WTC11 (cell line): ENCODE measurements at regions not wholly inside any gene's neighbourhood (a gene's known extent, or its start where the extent isn't known, plus 50 kb on each side); places are given as distances from the start of the nearest gene placed in this dataset.

Experiments used
- ATAC-seq: fragments of 200-7000 bp; cut with Tn5 transposase; 2 replicates; pipeline ENCODE4 v1.10.0; 2021; ENCODE audit warnings: mild to moderate bottlenecking, moderate library complexity
- CTCF ChIA-PET: fragments of 300-600 bp; sonication (Branson Sonifier 250); formaldehyde crosslinking; loops from one replicate; lab custom pipeline; 2021; ENCODE audit warnings: antibody characterized with exemption; lab: Charles Lee
- POLR2A ChIA-PET: fragments of 350-600 bp; sonication (Branson Sonifier 250); formaldehyde crosslinking; loops from one replicate; lab custom pipeline; 2021; ENCODE audit warnings: antibody characterized with exemption; lab: Charles Lee
- DNase-seq: peaks from one replicate; pipeline ENCODE4 v3.0.0; 2021; ENCODE audit warnings: low spot score
- H3K27ac Mint-ChIP-seq: 2 replicates; pipeline ENCODE4 v1.8.0; 2021; ENCODE audit warnings: mixed read lengths
- H3K27me3 Mint-ChIP-seq: 2 replicates; pipeline ENCODE4 v1.8.0; 2021; ENCODE audit warnings: low read depth, mild to moderate bottlenecking, moderate library complexity, mixed read lengths
- H3K36me3 Mint-ChIP-seq: 2 replicates; pipeline ENCODE4 v1.8.0; 2021; ENCODE audit warnings: mixed read lengths
- H3K4me1 Mint-ChIP-seq: 2 replicates; pipeline ENCODE4 v1.8.0; 2022; ENCODE audit warnings: mixed read lengths
- H3K4me3 Mint-ChIP-seq: 2 replicates; pipeline ENCODE4 v1.8.0; 2021; ENCODE audit warnings: mild to moderate bottlenecking, moderate library complexity, mixed read lengths
- H3K9me3 Mint-ChIP-seq: 2 replicates; pipeline ENCODE4 v1.8.0; 2021; ENCODE audit warnings: mixed read lengths
- CTCF ChIP-seq: fragments of 200-600 bp; IDR thresholded peaks from 2 replicates; pipeline ENCODE4 v1.8.0; 2022; ENCODE audit warnings: antibody characterized with exemption
- E2F5 ChIP-seq: sonication (generic); formaldehyde crosslinking; IDR thresholded peaks from 2 replicates; pipeline ENCODE4 v1.8.1; 2022; ENCODE audit warnings: mild to moderate bottlenecking, moderate library complexity, missing genetic modification reagents
- ELF4 ChIP-seq: sonication (generic); formaldehyde crosslinking; IDR thresholded peaks from 2 replicates; pipeline ENCODE4 v1.8.1; 2022; ENCODE audit warnings: low read depth, mild to moderate bottlenecking, moderate library complexity, missing genetic modification reagents
- EMX1 ChIP-seq: fragments of 250-450 bp; sonication (Bioruptor Pico); IDR thresholded peaks from 2 replicates; pipeline ENCODE4 v1.8.0; 2021; ENCODE audit warnings: mild to moderate bottlenecking
- IRF2 ChIP-seq: sonication (generic); formaldehyde crosslinking; IDR thresholded peaks from 2 replicates; pipeline ENCODE4 v1.8.0; 2022; ENCODE audit warnings: low read depth, missing genetic modification reagents, borderline replicate concordance
- JUN ChIP-seq: sonication (generic); formaldehyde crosslinking; IDR thresholded peaks from 2 replicates; pipeline ENCODE4 v1.8.0; 2023; ENCODE audit warnings: mild to moderate bottlenecking, missing genetic modification reagents
- KAT7 ChIP-seq: sonication (generic); formaldehyde crosslinking; IDR thresholded peaks from 2 replicates; pipeline ENCODE4 v1.8.1; 2023; ENCODE audit warnings: missing genetic modification reagents, mild to moderate bottlenecking, borderline replicate concordance
- MYBL2 ChIP-seq: sonication (generic); formaldehyde crosslinking; IDR thresholded peaks from 2 replicates; pipeline ENCODE4 v1.8.1; 2023; ENCODE audit warnings: mild to moderate bottlenecking, moderate library complexity, missing genetic modification reagents
- ZNF232 ChIP-seq: sonication (generic); formaldehyde crosslinking; IDR thresholded peaks from 2 replicates; pipeline ENCODE4 v1.8.0; 2022; ENCODE audit warnings: mild to moderate bottlenecking, missing genetic modification reagents
- ZNF263 ChIP-seq: sonication (generic); formaldehyde crosslinking; IDR thresholded peaks from 2 replicates; pipeline ENCODE4 v1.8.1; 2022; ENCODE audit warnings: low read depth, mild to moderate bottlenecking, moderate library complexity, missing genetic modification reagents
- ZNF317 ChIP-seq: sonication (generic); formaldehyde crosslinking; IDR thresholded peaks from 2 replicates; pipeline ENCODE4 v1.8.1; 2023; ENCODE audit warnings: low read depth, mild to moderate bottlenecking, moderate library complexity, missing genetic modification reagents, borderline replicate concordance
- ZSCAN18 ChIP-seq: fragments of 250-450 bp; sonication (Bioruptor Pico); IDR thresholded peaks from 2 replicates; pipeline ENCODE4 v2.1.2; 2022; ENCODE audit warnings: mild to moderate bottlenecking, moderate library complexity
- TF ChIP-seq, protein P1 (sequence below): sonication (generic); formaldehyde crosslinking; IDR thresholded peaks from 2 replicates; pipeline ENCODE4 v1.8.1; 2023; ENCODE audit warnings: mild to moderate bottlenecking, missing genetic modification reagents
- TF ChIP-seq, protein P2 (sequence below): sonication (generic); formaldehyde crosslinking; IDR thresholded peaks from 2 replicates; pipeline ENCODE4 v1.8.0; 2023; ENCODE audit warnings: missing genetic modification reagents, mild to moderate bottlenecking, borderline replicate concordance
- TF ChIP-seq, protein P3 (sequence below): sonication (generic); formaldehyde crosslinking; IDR thresholded peaks from 2 replicates; pipeline ENCODE4 v1.8.1; 2023; ENCODE audit warnings: mild to moderate bottlenecking, moderate library complexity, missing genetic modification reagents
- TF ChIP-seq, protein P4 (sequence below): sonication (generic); formaldehyde crosslinking; IDR thresholded peaks from 2 replicates; pipeline ENCODE4 v1.8.0; 2023; ENCODE audit warnings: missing genetic modification reagents

GRCh38 chr15:35141743-35142471 is 56.8 kb upstream of the NANOGP8 start:
- ChIA-PET POLR2A (interaction anchor here (0.6 kb wide), 1 partner anchor 118 kb away, joined by 8 read pairs; no protein-coding TSS in a partner anchor), CTCF (interaction anchor here (1.0 kb wide), 1 partner anchor 83 kb away, joined by 3 read pairs; no protein-coding TSS in a partner anchor)
- ATAC-seq (no peak), DNase-seq (no peak)
- peaks cover 9% of the 10 kb centered on the region; the same call in 1 of the 2 replicates for H3K4me1 Mint-ChIP-seq
- peaks cover 6% of the 10 kb centered on the region for H3K9me3 Mint-ChIP-seq
- H3K27me3 Mint-ChIP-seq, result no peaks in the 10 kb centered on the region
- TF ChIP-seq, protein P1, sequence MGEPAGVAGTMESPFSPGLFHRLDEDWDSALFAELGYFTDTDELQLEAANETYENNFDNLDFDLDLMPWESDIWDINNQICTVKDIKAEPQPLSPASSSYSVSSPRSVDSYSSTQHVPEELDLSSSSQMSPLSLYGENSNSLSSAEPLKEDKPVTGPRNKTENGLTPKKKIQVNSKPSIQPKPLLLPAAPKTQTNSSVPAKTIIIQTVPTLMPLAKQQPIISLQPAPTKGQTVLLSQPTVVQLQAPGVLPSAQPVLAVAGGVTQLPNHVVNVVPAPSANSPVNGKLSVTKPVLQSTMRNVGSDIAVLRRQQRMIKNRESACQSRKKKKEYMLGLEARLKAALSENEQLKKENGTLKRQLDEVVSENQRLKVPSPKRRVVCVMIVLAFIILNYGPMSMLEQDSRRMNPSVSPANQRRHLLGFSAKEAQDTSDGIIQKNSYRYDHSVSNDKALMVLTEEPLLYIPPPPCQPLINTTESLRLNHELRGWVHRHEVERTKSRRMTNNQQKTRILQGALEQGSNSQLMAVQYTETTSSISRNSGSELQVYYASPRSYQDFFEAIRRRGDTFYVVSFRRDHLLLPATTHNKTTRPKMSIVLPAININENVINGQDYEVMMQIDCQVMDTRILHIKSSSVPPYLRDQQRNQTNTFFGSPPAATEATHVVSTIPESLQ (CRISPR knock-in tag), result no peak
- TF ChIP-seq ZNF263 (CRISPR knock-in tag), result no peak
- no peak for TF ChIP-seq MYBL2 (CRISPR knock-in tag)
- no peak for TF ChIP-seq JUN
- TF ChIP-seq ZSCAN18 (CRISPR knock-in tag), result no peak
- no peak for TF ChIP-seq CTCF
- TF ChIP-seq, protein P2, sequence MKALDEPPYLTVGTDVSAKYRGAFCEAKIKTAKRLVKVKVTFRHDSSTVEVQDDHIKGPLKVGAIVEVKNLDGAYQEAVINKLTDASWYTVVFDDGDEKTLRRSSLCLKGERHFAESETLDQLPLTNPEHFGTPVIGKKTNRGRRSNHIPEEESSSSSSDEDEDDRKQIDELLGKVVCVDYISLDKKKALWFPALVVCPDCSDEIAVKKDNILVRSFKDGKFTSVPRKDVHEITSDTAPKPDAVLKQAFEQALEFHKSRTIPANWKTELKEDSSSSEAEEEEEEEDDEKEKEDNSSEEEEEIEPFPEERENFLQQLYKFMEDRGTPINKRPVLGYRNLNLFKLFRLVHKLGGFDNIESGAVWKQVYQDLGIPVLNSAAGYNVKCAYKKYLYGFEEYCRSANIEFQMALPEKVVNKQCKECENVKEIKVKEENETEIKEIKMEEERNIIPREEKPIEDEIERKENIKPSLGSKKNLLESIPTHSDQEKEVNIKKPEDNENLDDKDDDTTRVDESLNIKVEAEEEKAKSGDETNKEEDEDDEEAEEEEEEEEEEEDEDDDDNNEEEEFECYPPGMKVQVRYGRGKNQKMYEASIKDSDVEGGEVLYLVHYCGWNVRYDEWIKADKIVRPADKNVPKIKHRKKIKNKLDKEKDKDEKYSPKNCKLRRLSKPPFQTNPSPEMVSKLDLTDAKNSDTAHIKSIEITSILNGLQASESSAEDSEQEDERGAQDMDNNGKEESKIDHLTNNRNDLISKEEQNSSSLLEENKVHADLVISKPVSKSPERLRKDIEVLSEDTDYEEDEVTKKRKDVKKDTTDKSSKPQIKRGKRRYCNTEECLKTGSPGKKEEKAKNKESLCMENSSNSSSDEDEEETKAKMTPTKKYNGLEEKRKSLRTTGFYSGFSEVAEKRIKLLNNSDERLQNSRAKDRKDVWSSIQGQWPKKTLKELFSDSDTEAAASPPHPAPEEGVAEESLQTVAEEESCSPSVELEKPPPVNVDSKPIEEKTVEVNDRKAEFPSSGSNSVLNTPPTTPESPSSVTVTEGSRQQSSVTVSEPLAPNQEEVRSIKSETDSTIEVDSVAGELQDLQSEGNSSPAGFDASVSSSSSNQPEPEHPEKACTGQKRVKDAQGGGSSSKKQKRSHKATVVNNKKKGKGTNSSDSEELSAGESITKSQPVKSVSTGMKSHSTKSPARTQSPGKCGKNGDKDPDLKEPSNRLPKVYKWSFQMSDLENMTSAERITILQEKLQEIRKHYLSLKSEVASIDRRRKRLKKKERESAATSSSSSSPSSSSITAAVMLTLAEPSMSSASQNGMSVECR (CRISPR knock-in tag), result no peak
- TF ChIP-seq IRF2 (CRISPR knock-in tag), result no peak
- no peak for TF ChIP-seq E2F5
- H3K4me3 Mint-ChIP-seq, result no peak overlapping the region
- H3K27ac Mint-ChIP-seq, result no peak overlapping the region
- H3K36me3 Mint-ChIP-seq, result peaks cover 2% of the 10 kb centered on the region; the same call in 1 of the 2 replicates

DNA sequence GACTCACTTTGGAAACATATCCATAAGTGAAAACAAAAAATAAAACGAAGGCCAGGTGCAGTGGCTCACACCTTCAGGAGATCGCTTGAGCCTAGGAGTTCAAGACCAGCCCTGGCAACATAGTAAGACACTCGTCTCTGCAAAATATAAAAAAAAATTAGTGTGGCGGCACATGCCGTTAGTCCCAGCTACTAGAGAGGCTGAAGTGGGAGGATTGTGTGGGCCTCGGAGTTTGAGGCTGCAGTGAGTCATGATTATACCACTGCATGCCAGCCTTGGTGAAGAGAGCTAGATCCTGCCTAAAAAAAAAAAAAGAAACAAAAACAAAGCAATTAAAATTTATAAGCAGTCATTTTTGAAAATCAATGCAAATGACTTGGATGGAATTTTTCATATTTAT is 54.7 kb upstream of the NANOGP8 start:
- CTCF ChIA-PET, result no interaction called here
- Mint-ChIP-seq H3K27ac (no peak overlapping the region), H3K4me1 (peaks cover 9% of the 10 kb centered on the region; the same call in 1 of the 2 replicates), H3K36me3 (peaks cover 2% of the 10 kb centered on the region; the same call in 1 of the 2 replicates), H3K9me3 (peaks cover 6% of the 10 kb centered on the region), H3K4me3 (no peak overlapping the region), H3K27me3 (no peaks in the 10 kb centered on the region)
- DNase-seq (no peak), ATAC-seq (no peak)
- POLR2A ChIA-PET, result no interaction called here
- TF ChIP-seq, protein P3, sequence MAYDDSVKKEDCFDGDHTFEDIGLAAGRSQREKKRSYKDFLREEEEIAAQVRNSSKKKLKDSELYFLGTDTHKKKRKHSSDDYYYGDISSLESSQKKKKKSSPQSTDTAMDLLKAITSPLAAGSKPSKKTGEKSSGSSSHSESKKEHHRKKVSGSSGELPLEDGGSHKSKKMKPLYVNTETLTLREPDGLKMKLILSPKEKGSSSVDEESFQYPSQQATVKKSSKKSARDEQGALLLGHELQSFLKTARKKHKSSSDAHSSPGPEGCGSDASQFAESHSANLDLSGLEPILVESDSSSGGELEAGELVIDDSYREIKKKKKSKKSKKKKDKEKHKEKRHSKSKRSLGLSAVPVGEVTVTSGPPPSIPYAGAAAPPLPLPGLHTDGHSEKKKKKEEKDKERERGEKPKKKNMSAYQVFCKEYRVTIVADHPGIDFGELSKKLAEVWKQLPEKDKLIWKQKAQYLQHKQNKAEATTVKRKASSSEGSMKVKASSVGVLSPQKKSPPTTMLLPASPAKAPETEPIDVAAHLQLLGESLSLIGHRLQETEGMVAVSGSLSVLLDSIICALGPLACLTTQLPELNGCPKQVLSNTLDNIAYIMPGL (CRISPR knock-in tag), result no peak
- TF ChIP-seq, protein P4, sequence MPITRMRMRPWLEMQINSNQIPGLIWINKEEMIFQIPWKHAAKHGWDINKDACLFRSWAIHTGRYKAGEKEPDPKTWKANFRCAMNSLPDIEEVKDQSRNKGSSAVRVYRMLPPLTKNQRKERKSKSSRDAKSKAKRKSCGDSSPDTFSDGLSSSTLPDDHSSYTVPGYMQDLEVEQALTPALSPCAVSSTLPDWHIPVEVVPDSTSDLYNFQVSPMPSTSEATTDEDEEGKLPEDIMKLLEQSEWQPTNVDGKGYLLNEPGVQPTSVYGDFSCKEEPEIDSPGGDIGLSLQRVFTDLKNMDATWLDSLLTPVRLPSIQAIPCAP (CRISPR knock-in tag), result no peak
- no peak for TF ChIP-seq ZNF317 (CRISPR knock-in tag)
- no peak for TF ChIP-seq ZNF232 (CRISPR knock-in tag)
- TF ChIP-seq EMX1, result no peak
- no peak for TF ChIP-seq KAT7 (CRISPR knock-in tag)
- TF ChIP-seq ELF4 (CRISPR knock-in tag), result no peak
